Mesendoderm (in vitro differentiated cells): ENCODE measurements at regions not wholly inside any gene's neighbourhood (a gene's known extent, or its start where the extent isn't known, plus 50 kb on each side); places are given as distances from the start of the nearest gene placed in this dataset.

ENCODE experiments used
- DNase-seq: peaks from one replicate; pipeline ENCODE4 v3.0.0; 2013
- H2AK5ac ChIP-seq: 2 replicates; pipeline ENCODE4 v1.6.1; 2013; ENCODE audit warnings: low read length, inconsistent platforms
- H2BK120ac ChIP-seq: 2 replicates; pipeline ENCODE4 v1.6.1; 2013; ENCODE audit warnings: low read depth, mild to moderate bottlenecking, low read length, moderate library complexity, mixed read lengths
- H2BK15ac ChIP-seq: replicated peaks from 2 replicates; pipeline ENCODE4 v1.6.1; 2013; ENCODE audit warnings: low read depth, mild to moderate bottlenecking, moderate library complexity
- H2BK5ac ChIP-seq: 2 replicates; pipeline ENCODE4 v1.6.1; 2013; ENCODE audit warnings: low read length, inconsistent platforms
- H3K18ac ChIP-seq: 2 replicates; pipeline ENCODE4 v1.6.1; 2013; ENCODE audit warnings: mild to moderate bottlenecking, low read length, mixed read lengths
- H3K23ac ChIP-seq: one replicate; pipeline ENCODE4 v1.6.1; 2013; ENCODE audit warnings: low read length
- H3K27ac ChIP-seq: 2 replicates; pipeline ENCODE4 v1.5.1; 2013; ENCODE audit warnings: low read depth, mild to moderate bottlenecking, inconsistent platforms, low read length, moderate library complexity
- H3K27me3 ChIP-seq: 2 replicates; pipeline ENCODE4 v1.6.1; 2013; ENCODE audit warnings: low read length, control low read depth, mild to moderate bottlenecking, inconsistent platforms; ENCODE audit not compliant: insufficient read depth, poor library complexity
- H3K36me3 ChIP-seq: 2 replicates; pipeline ENCODE4 v1.6.1; 2013; ENCODE audit warnings: low read length, inconsistent platforms; ENCODE audit not compliant: control insufficient read depth, insufficient read depth
- H3K4ac ChIP-seq: one replicate; pipeline ENCODE4 v1.6.1; 2013; ENCODE audit warnings: low read depth, mild to moderate bottlenecking, low read length, moderate library complexity
- H3K4me1 ChIP-seq: 2 replicates; pipeline ENCODE4 v1.6.1; 2013; ENCODE audit warnings: low read depth, low read length, inconsistent platforms; ENCODE audit not compliant: control insufficient read depth
- H3K4me2 ChIP-seq: 2 replicates; pipeline ENCODE4 v1.6.1; 2013; ENCODE audit warnings: low read length
- H3K4me3 ChIP-seq: 2 replicates; pipeline ENCODE4 v1.5.1; 2013; ENCODE audit warnings: mild to moderate bottlenecking, low read length
- H3K56ac ChIP-seq: one replicate; pipeline ENCODE4 v1.6.1; 2013; ENCODE audit warnings: low read length
- H3K79me1 ChIP-seq: 2 replicates; pipeline ENCODE4 v1.6.1; 2013; ENCODE audit warnings: low read length, inconsistent platforms
- H3K79me2 ChIP-seq: 2 replicates; pipeline ENCODE4 v1.6.1; 2013; ENCODE audit warnings: mild to moderate bottlenecking, low read length; ENCODE audit not compliant: control insufficient read depth, insufficient read depth
- H3K9ac ChIP-seq: 2 replicates; pipeline ENCODE4 v1.6.1; 2013; ENCODE audit warnings: low read length, inconsistent platforms
- H4K5ac ChIP-seq: one replicate; pipeline ENCODE4 v1.6.1; 2013; ENCODE audit warnings: low read length
- H4K8ac ChIP-seq: one replicate; pipeline ENCODE4 v1.6.1; 2013; ENCODE audit warnings: low read depth, mild to moderate bottlenecking, control low read depth, low read length, moderate library complexity
- WGBS: extraction: QIAGEN DNeasy Blood & Tissue Kit; methylation state at CpG from one replicate; pipeline ENCODE4 v1.1.7; 2013; ENCODE audit warnings: low lambda C conversion rate, missing lambda C conversion rate; ENCODE audit not compliant: insufficient coverage; ENCODE audit errors: extremely low coverage; 5-methylcytosine and 5-hydroxymethylcytosine counted together

- H3K4me1 ChIP-seq: no peaks in the 10 kb centered on the region
- H4K8ac ChIP-seq: no peak overlapping the region
- DNase-seq: peak; percentile 61
- no peaks in the 10 kb centered on the region for H3K79me2 ChIP-seq
- H2BK5ac ChIP-seq: no peak overlapping the region
- no peak overlapping the region for H2BK120ac ChIP-seq
- H3K4ac ChIP-seq: no peak overlapping the region
- H3K9ac ChIP-seq: no peak overlapping the region
- no peak overlapping the region for H3K4me2 ChIP-seq
- H3K23ac ChIP-seq: no peak overlapping the region
- no CpG with 5 or more reads among the region's 3 CpGs for WGBS
- H3K36me3 ChIP-seq: no peaks in the 10 kb centered on the region
- H3K18ac ChIP-seq: no peak overlapping the region
- H3K27ac ChIP-seq: no peak overlapping the region
- no peak overlapping the region for H2AK5ac ChIP-seq
- H3K79me1 ChIP-seq: no peaks in the 10 kb centered on the region
- no peak overlapping the region for H3K56ac ChIP-seq
- no peak overlapping the region for H4K5ac ChIP-seq
- H3K4me3 ChIP-seq: no peak overlapping the region
- no peaks in the 10 kb centered on the region for H3K27me3 ChIP-seq
- H2BK15ac ChIP-seq: no peak overlapping the region
Measured at GRCh38 chr2:150371044-150371818, 116.2 kb downstream of the RND3 start.

- no peak overlapping the region for H4K8ac ChIP-seq
- no peaks in the 10 kb centered on the region for H3K79me2 ChIP-seq
- H2BK120ac ChIP-seq: no peak overlapping the region
- H3K27me3 ChIP-seq: no peaks in the 10 kb centered on the region
- H3K27ac ChIP-seq: no peak overlapping the region
- no peak overlapping the region for H2BK5ac ChIP-seq
- H3K23ac ChIP-seq: no peak overlapping the region
- no peak overlapping the region for H3K9ac ChIP-seq
- no peak overlapping the region for H2AK5ac ChIP-seq
- H3K36me3 ChIP-seq: no peaks in the 10 kb centered on the region
- WGBS: no CpG with 5 or more reads among the region's 4 CpGs
- H3K4me3 ChIP-seq: no peak overlapping the region
- no peak overlapping the region for H4K5ac ChIP-seq
- H3K4me1 ChIP-seq: no peaks in the 10 kb centered on the region
- no peak overlapping the region for H3K56ac ChIP-seq
- no peaks in the 10 kb centered on the region for H3K79me1 ChIP-seq
- no peak overlapping the region for H3K4ac ChIP-seq
- DNase-seq: no peak
- H3K18ac ChIP-seq: no peak overlapping the region
- no peak overlapping the region for H2BK15ac ChIP-seq
- no peak overlapping the region for H3K4me2 ChIP-seq
Measured at GRCh38 chr2:150370561-150370960, 116.9 kb downstream of the RND3 start.

- no peak overlapping the region for H4K8ac ChIP-seq
- DNase-seq: no peak
- WGBS: no CpG with 5 or more reads among the region's 9 CpGs
- H3K36me3 ChIP-seq: no peaks in the 10 kb centered on the region
- no peak overlapping the region for H3K56ac ChIP-seq
- no peak overlapping the region for H4K5ac ChIP-seq
- no peak overlapping the region for H2BK5ac ChIP-seq
- H2AK5ac ChIP-seq: no peak overlapping the region
- H3K18ac ChIP-seq: no peak overlapping the region
- no peak overlapping the region for H3K4ac ChIP-seq
- H2BK120ac ChIP-seq: no peak overlapping the region
- H3K4me2 ChIP-seq: no peak overlapping the region
- no peak overlapping the region for H3K9ac ChIP-seq
- H3K4me1 ChIP-seq: no peaks in the 10 kb centered on the region
- H3K79me2 ChIP-seq: no peaks in the 10 kb centered on the region
- H3K79me1 ChIP-seq: no peaks in the 10 kb centered on the region
- H3K4me3 ChIP-seq: no peak overlapping the region
- H3K23ac ChIP-seq: no peak overlapping the region
- H3K27ac ChIP-seq: no peak overlapping the region
- H3K27me3 ChIP-seq: no peaks in the 10 kb centered on the region
- no peak overlapping the region for H2BK15ac ChIP-seq
Measured at GRCh38 chr2:150369862-150370261, 117.6 kb downstream of the RND3 start.

GRCh38 chr2:150358468-150358807, 129.0 kb downstream of the RND3 start:
- Histone ChIP-seq H2AK5ac (no peak overlapping the region), H4K5ac (no peak overlapping the region), H2BK5ac (no peak overlapping the region), H3K79me2 (no peaks in the 10 kb centered on the region), H3K9ac (no peak overlapping the region), H2BK120ac (no peak overlapping the region), H3K36me3 (no peaks in the 10 kb centered on the region), H3K27ac (no peak overlapping the region), H4K8ac (no peak overlapping the region), H3K23ac (no peak overlapping the region), H3K4ac (no peak overlapping the region), H3K79me1 (no peaks in the 10 kb centered on the region), H3K4me3 (no peak overlapping the region), H3K27me3 (no peaks in the 10 kb centered on the region), H2BK15ac (no peak overlapping the region), H3K4me2 (no peak overlapping the region), H3K18ac (no peak overlapping the region), H3K56ac (no peak overlapping the region), H3K4me1 (no peaks in the 10 kb centered on the region)
- WGBS: no CpG with 5 or more reads among the region's 3 CpGs
- DNase-seq: no peak

GRCh38 chr2:150357770-150358467, 129.5 kb downstream of the RND3 start:
- no peak overlapping the region for H3K56ac ChIP-seq
- WGBS: no CpG with 5 or more reads among the region's 2 CpGs
- no peak overlapping the region for H2BK5ac ChIP-seq
- H3K79me2 ChIP-seq: no peaks in the 10 kb centered on the region
- no peak overlapping the region for H3K27ac ChIP-seq
- no peak overlapping the region for H3K18ac ChIP-seq
- no peak overlapping the region for H4K8ac ChIP-seq
- no peak for DNase-seq
- H3K4me2 ChIP-seq: no peak overlapping the region
- H2BK120ac ChIP-seq: no peak overlapping the region
- H3K4ac ChIP-seq: no peak overlapping the region
- no peaks in the 10 kb centered on the region for H3K36me3 ChIP-seq
- no peak overlapping the region for H3K23ac ChIP-seq
- no peak overlapping the region for H3K9ac ChIP-seq
- H2BK15ac ChIP-seq: no peak overlapping the region
- H3K4me1 ChIP-seq: no peaks in the 10 kb centered on the region
- no peak overlapping the region for H3K4me3 ChIP-seq
- no peaks in the 10 kb centered on the region for H3K27me3 ChIP-seq
- no peak overlapping the region for H4K5ac ChIP-seq
- H2AK5ac ChIP-seq: no peak overlapping the region
- H3K79me1 ChIP-seq: no peaks in the 10 kb centered on the region
